NT2/D1 (cell line): ENCODE measurements at regions not wholly inside any gene's neighbourhood (a gene's known extent, or its start where the extent isn't known, plus 50 kb on each side); places are given as distances from the start of the nearest gene placed in this dataset.

ENCODE experiments used
- SUZ12 ChIP-seq: IDR thresholded peaks from 2 replicates; pipeline ENCODE4 v1.6.1; 2011; ENCODE audit not compliant: insufficient read length, insufficient read depth; ENCODE audit errors: extremely low read depth
- YY1 ChIP-seq: IDR thresholded peaks from 2 replicates; pipeline ENCODE4 v1.6.1; 2011; ENCODE audit not compliant: insufficient read length, insufficient read depth
- ZNF274 ChIP-seq: IDR thresholded peaks from 2 replicates; pipeline ENCODE4 v1.6.1; 2011; ENCODE audit warnings: mild to moderate bottlenecking, low read depth, low read length

DNA sequence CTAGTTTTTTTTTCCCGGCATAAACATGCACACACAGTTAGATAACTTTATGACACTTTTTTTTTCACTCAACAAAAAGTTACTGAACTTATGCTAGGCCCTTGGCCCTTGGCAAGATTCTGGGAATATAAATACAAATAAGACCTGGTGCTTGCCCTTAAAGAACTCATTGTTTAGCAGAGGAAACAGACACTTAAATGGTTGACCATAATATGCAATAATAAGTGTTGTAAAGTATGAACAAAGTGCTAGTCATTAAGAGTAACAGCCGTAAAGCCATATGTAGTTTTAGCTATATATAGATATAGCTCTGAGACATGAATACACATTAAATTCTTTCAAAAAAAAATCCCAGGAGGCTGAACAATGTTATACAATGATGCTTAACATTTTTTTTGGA lies 198.3 kb downstream of the CYYR1 start:
- TF ChIP-seq YY1, result no peak
- no peak for TF ChIP-seq SUZ12
- no peak for TF ChIP-seq ZNF274
